GM23338 (cell line): ENCODE measurements at regions not wholly inside any gene's neighbourhood (a gene's known extent, or its start where the extent isn't known, plus 50 kb on each side); places are given as distances from the start of the nearest gene placed in this dataset.

Experiments
- ATAC-seq: fragments of 200-7000 bp; cut with Tn5 transposase; 3 replicates; pipeline ENCODE4 v1.9.1; 2020
- DNase-seq: peaks from one replicate; pipeline ENCODE4 v3.0.0-alpha.2; 2015; ENCODE audit warnings: low spot score
- H2AFZ ChIP-seq: fragments of 200-600 bp; sonication (generic); 2 replicates; pipeline ENCODE4 v1.8.0; 2016; ENCODE audit warnings: antibody characterized with exemption, mild to moderate bottlenecking, moderate library complexity
- H3F3A ChIP-seq: fragments of 200-600 bp; sonication (generic); replicated peaks from 2 replicates; pipeline ENCODE4 v1.8.0; 2017; ENCODE audit warnings: antibody characterized with exemption, mixed run types, low read depth
- H3K27ac ChIP-seq: fragments of 200-600 bp; sonication (generic); 2 replicates; pipeline ENCODE4 v1.6.1; 2016; ENCODE audit warnings: low read depth
- H3K27me3 ChIP-seq: fragments of 200-600 bp; sonication (generic); 2 replicates; pipeline ENCODE4 v1.8.0; 2016; ENCODE audit warnings: mild to moderate bottlenecking, mixed run types, moderate library complexity; ENCODE audit not compliant: insufficient read depth
- H3K36me3 ChIP-seq: fragments of 200-600 bp; sonication (generic); 2 replicates; pipeline ENCODE4 v1.8.0; 2016; ENCODE audit warnings: mild to moderate bottlenecking; ENCODE audit not compliant: insufficient read depth
- H3K4me1 ChIP-seq: fragments of 200-600 bp; sonication (generic); 2 replicates; pipeline ENCODE4 v1.8.0; 2016; ENCODE audit warnings: mild to moderate bottlenecking, moderate library complexity; ENCODE audit not compliant: insufficient read depth
- H3K4me2 ChIP-seq: fragments of 200-600 bp; sonication (generic); 2 replicates; pipeline ENCODE4 v1.7.1; 2017; ENCODE audit warnings: mixed run types
- H3K4me3 ChIP-seq: fragments of 200-600 bp; sonication (generic); 2 replicates; pipeline ENCODE4 v1.6.1; 2016; ENCODE audit warnings: mixed run types
- H3K79me2 ChIP-seq: fragments of 200-600 bp; sonication (generic); replicated peaks from 2 replicates; pipeline ENCODE4 v1.8.0; 2017; ENCODE audit warnings: mild to moderate bottlenecking; ENCODE audit not compliant: insufficient read depth
- H3K9me2 ChIP-seq: fragments of 200-600 bp; sonication (generic); 2 replicates; pipeline ENCODE4 v1.8.0; 2017; ENCODE audit not compliant: insufficient read depth
- H4K20me1 ChIP-seq: fragments of 200-600 bp; sonication (generic); replicated peaks from 2 replicates; pipeline ENCODE4 v1.8.0; 2017; ENCODE audit warnings: mild to moderate bottlenecking; ENCODE audit not compliant: insufficient read depth
- H3K27ac Mint-ChIP-seq: 2 replicates; pipeline ENCODE4 v1.8.0; 2020; ENCODE audit warnings: inconsistent platforms, mild to moderate bottlenecking, moderate library complexity, mixed read lengths
- H3K27me3 Mint-ChIP-seq: 3 replicates; pipeline ENCODE4 v1.8.0; 2022; ENCODE audit warnings: low read depth, mild to moderate bottlenecking, moderate library complexity, mixed read lengths, inconsistent platforms; ENCODE audit not compliant: insufficient read depth, poor library complexity
- H3K36me3 Mint-ChIP-seq: 3 replicates; pipeline ENCODE4 v1.8.0; 2021; ENCODE audit warnings: low read depth, mild to moderate bottlenecking, inconsistent platforms, moderate library complexity, mixed read lengths
- H3K4me1 Mint-ChIP-seq: 3 replicates; pipeline ENCODE4 v1.8.0; 2020; ENCODE audit warnings: mild to moderate bottlenecking, inconsistent platforms, mixed read lengths
- H3K4me3 Mint-ChIP-seq: 3 replicates; pipeline ENCODE4 v1.8.0; 2021; ENCODE audit warnings: moderate library complexity, mild to moderate bottlenecking, inconsistent platforms, mixed read lengths
- H3K9me3 Mint-ChIP-seq: 3 replicates; pipeline ENCODE4 v1.8.0; 2020; ENCODE audit warnings: moderate library complexity, mild to moderate bottlenecking, inconsistent platforms, mixed read lengths
- CREB1 ChIP-seq: fragments of 250-450 bp; sonication (Bioruptor Pico); IDR thresholded peaks from 2 replicates; pipeline ENCODE4 v1.5.0; 2020; ENCODE audit warnings: low read depth, mild to moderate bottlenecking, moderate library complexity
- EZH2 ChIP-seq: fragments of 200-600 bp; sonication (generic); IDR thresholded peaks from one replicate; pipeline ENCODE4 v1.8.0; 2017; ENCODE audit warnings: antibody characterized with exemption, mild to moderate bottlenecking, low read depth; ENCODE audit not compliant: unreplicated experiment
- JUNB ChIP-seq: IDR thresholded peaks from one replicate; pipeline ENCODE4 v1.6.1; 2016; ENCODE audit warnings: antibody characterized with exemption; ENCODE audit not compliant: unreplicated experiment
- NANOG ChIP-seq: IDR thresholded peaks from 2 replicates; pipeline ENCODE4 v1.6.1; 2016; ENCODE audit warnings: antibody characterized with exemption, borderline replicate concordance
- POLR2AphosphoS5 ChIP-seq: IDR thresholded peaks from 2 replicates; pipeline ENCODE4 v1.6.1; 2016; ENCODE audit warnings: antibody characterized with exemption, low read depth
- STAT1 ChIP-seq: IDR thresholded peaks from one replicate; pipeline ENCODE4 v1.6.1; 2016; ENCODE audit warnings: antibody characterized with exemption; ENCODE audit not compliant: unreplicated experiment
- ZNF114 ChIP-seq: fragments of 250-450 bp; sonication (Bioruptor Pico); IDR thresholded peaks from 2 replicates; pipeline ENCODE4 v1.5.0; 2020; ENCODE audit warnings: mild to moderate bottlenecking, moderate library complexity
- ZNF331 ChIP-seq: fragments of 250-450 bp; sonication (Bioruptor Pico); IDR thresholded peaks from 2 replicates; pipeline ENCODE4 v1.5.0; 2020; ENCODE audit warnings: low read depth, mild to moderate bottlenecking, moderate library complexity
- TF ChIP-seq, protein P1 (sequence below): IDR thresholded peaks from 2 replicates; pipeline ENCODE4 v1.6.1; 2016; ENCODE audit warnings: antibody characterized with exemption
- TF ChIP-seq, protein P2 (sequence below), 2 experiments: fragments of 200-600 bp in 1 of 2; sonication (generic) in 1 of 2; conservative IDR thresholded peaks; 2 replicates each; pipeline versions ENCODE4 v1.5.1 to v1.6.1; 2016 to 2017; ENCODE audit warnings: antibody characterized with exemption in 2 of 2, low read depth in 2 of 2, mild to moderate bottlenecking in 2 of 2, moderate library complexity in 1 of 2
- TF ChIP-seq, protein P3 (sequence below): IDR thresholded peaks from one replicate; pipeline ENCODE4 v1.6.1; 2018; ENCODE audit warnings: antibody characterized with exemption; ENCODE audit not compliant: unreplicated experiment
- TF ChIP-seq, protein P4 (sequence below): fragments of 250-450 bp; sonication (Bioruptor Pico); IDR thresholded peaks from 2 replicates; pipeline ENCODE4 v1.5.0; 2020; ENCODE audit warnings: mild to moderate bottlenecking, moderate library complexity

DNA sequence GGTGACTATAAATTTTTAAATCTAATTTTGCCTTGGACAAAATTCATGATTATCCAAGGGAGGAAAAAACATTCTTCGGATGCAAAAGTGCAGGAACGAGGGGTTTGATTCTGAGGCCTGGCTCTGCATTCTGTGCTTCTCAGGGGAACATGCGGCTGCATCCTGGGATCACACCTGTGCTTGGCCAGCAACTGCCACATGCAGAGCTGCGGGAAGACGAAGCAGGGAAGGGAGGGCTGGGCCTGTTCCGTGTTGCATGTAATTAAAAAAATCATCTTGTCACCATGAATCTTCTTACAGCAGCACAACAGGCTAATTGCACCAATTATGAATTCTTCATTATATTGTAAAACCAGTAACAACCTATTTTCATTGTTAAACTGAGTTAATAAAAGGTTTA, 158.0 kb upstream of the ALKAL2 start:
- no peak overlapping the region for H3K27ac ChIP-seq
- Mint-ChIP-seq H3K27me3 (peaks cover 3% of the 10 kb centered on the region), H3K4me1 (peaks cover 12% of the 10 kb centered on the region; the same call in 2 of the 3 replicates), H3K27ac (no peak overlapping the region), H3K4me3 (no peak overlapping the region), H3K36me3 (no peaks in the 10 kb centered on the region), H3K9me3 (no peaks in the 10 kb centered on the region)
- H3K79me2 ChIP-seq: no peaks in the 10 kb centered on the region
- ATAC-seq: no peak
- H3K9me2 ChIP-seq: no peaks in the 10 kb centered on the region
- TF ChIP-seq NANOG (no peak), JUNB (no peak), ZNF331 (no peak), CREB1 (no peak), ZNF114 (CRISPR knock-in tag) (no peak), POLR2AphosphoS5 (no peak), EZH2 (no peak), STAT1 (no peak)
- TF ChIP-seq, protein P1, sequence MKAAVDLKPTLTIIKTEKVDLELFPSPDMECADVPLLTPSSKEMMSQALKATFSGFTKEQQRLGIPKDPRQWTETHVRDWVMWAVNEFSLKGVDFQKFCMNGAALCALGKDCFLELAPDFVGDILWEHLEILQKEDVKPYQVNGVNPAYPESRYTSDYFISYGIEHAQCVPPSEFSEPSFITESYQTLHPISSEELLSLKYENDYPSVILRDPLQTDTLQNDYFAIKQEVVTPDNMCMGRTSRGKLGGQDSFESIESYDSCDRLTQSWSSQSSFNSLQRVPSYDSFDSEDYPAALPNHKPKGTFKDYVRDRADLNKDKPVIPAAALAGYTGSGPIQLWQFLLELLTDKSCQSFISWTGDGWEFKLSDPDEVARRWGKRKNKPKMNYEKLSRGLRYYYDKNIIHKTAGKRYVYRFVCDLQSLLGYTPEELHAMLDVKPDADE: no peak
- TF ChIP-seq, protein P2, sequence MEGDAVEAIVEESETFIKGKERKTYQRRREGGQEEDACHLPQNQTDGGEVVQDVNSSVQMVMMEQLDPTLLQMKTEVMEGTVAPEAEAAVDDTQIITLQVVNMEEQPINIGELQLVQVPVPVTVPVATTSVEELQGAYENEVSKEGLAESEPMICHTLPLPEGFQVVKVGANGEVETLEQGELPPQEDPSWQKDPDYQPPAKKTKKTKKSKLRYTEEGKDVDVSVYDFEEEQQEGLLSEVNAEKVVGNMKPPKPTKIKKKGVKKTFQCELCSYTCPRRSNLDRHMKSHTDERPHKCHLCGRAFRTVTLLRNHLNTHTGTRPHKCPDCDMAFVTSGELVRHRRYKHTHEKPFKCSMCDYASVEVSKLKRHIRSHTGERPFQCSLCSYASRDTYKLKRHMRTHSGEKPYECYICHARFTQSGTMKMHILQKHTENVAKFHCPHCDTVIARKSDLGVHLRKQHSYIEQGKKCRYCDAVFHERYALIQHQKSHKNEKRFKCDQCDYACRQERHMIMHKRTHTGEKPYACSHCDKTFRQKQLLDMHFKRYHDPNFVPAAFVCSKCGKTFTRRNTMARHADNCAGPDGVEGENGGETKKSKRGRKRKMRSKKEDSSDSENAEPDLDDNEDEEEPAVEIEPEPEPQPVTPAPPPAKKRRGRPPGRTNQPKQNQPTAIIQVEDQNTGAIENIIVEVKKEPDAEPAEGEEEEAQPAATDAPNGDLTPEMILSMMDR (conservative IDR thresholded peaks at IDR 0.05; ENCODE audit: low read depth in 2 of 2): no peak
- TF ChIP-seq, protein P3, sequence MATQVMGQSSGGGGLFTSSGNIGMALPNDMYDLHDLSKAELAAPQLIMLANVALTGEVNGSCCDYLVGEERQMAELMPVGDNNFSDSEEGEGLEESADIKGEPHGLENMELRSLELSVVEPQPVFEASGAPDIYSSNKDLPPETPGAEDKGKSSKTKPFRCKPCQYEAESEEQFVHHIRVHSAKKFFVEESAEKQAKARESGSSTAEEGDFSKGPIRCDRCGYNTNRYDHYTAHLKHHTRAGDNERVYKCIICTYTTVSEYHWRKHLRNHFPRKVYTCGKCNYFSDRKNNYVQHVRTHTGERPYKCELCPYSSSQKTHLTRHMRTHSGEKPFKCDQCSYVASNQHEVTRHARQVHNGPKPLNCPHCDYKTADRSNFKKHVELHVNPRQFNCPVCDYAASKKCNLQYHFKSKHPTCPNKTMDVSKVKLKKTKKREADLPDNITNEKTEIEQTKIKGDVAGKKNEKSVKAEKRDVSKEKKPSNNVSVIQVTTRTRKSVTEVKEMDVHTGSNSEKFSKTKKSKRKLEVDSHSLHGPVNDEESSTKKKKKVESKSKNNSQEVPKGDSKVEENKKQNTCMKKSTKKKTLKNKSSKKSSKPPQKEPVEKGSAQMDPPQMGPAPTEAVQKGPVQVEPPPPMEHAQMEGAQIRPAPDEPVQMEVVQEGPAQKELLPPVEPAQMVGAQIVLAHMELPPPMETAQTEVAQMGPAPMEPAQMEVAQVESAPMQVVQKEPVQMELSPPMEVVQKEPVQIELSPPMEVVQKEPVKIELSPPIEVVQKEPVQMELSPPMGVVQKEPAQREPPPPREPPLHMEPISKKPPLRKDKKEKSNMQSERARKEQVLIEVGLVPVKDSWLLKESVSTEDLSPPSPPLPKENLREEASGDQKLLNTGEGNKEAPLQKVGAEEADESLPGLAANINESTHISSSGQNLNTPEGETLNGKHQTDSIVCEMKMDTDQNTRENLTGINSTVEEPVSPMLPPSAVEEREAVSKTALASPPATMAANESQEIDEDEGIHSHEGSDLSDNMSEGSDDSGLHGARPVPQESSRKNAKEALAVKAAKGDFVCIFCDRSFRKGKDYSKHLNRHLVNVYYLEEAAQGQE: no peak
- TF ChIP-seq, protein P4, sequence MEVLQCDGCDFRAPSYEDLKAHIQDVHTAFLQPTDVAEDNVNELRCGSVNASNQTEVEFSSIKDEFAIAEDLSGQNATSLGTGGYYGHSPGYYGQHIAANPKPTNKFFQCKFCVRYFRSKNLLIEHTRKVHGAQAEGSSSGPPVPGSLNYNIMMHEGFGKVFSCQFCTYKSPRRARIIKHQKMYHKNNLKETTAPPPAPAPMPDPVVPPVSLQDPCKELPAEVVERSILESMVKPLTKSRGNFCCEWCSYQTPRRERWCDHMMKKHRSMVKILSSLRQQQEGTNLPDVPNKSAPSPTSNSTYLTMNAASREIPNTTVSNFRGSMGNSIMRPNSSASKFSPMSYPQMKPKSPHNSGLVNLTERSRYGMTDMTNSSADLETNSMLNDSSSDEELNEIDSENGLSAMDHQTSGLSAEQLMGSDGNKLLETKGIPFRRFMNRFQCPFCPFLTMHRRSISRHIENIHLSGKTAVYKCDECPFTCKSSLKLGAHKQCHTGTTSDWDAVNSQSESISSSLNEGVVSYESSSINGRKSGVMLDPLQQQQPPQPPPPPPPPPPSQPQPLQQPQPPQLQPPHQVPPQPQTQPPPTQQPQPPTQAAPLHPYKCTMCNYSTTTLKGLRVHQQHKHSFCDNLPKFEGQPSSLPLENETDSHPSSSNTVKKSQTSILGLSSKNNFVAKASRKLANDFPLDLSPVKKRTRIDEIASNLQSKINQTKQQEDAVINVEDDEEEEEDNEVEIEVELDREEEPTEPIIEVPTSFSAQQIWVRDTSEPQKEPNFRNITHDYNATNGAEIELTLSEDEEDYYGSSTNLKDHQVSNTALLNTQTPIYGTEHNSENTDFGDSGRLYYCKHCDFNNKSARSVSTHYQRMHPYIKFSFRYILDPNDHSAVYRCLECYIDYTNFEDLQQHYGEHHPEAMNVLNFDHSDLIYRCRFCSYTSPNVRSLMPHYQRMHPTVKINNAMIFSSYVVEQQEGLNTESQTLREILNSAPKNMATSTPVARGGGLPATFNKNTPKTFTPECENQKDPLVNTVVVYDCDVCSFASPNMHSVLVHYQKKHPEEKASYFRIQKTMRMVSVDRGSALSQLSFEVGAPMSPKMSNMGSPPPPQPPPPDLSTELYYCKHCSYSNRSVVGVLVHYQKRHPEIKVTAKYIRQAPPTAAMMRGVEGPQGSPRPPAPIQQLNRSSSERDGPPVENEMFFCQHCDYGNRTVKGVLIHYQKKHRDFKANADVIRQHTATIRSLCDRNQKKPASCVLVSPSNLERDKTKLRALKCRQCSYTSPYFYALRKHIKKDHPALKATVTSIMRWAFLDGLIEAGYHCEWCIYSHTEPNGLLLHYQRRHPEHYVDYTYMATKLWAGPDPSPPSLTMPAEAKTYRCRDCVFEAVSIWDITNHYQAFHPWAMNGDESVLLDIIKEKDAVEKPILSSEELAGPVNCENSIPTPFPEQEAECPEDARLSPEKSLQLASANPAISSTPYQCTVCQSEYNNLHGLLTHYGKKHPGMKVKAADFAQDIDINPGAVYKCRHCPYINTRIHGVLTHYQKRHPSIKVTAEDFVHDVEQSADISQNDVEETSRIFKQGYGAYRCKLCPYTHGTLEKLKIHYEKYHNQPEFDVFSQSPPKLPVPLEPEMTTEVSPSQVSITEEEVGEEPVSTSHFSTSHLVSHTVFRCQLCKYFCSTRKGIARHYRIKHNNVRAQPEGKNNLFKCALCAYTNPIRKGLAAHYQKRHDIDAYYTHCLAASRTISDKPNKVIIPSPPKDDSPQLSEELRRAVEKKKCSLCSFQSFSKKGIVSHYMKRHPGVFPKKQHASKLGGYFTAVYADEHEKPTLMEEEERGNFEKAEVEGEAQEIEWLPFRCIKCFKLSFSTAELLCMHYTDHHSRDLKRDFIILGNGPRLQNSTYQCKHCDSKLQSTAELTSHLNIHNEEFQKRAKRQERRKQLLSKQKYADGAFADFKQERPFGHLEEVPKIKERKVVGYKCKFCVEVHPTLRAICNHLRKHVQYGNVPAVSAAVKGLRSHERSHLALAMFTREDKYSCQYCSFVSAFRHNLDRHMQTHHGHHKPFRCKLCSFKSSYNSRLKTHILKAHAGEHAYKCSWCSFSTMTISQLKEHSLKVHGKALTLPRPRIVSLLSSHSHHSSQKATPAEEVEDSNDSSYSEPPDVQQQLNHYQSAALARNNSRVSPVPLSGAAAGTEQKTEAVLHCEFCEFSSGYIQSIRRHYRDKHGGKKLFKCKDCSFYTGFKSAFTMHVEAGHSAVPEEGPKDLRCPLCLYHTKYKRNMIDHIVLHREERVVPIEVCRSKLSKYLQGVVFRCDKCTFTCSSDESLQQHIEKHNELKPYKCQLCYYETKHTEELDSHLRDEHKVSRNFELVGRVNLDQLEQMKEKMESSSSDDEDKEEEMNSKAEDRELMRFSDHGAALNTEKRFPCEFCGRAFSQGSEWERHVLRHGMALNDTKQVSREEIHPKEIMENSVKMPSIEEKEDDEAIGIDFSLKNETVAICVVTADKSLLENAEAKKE (CRISPR knock-in tag): no peak
- DNase-seq: no peak
- no peaks in the 10 kb centered on the region for H4K20me1 ChIP-seq
- no peaks in the 10 kb centered on the region for H3F3A ChIP-seq
- no peaks in the 10 kb centered on the region for H3K36me3 ChIP-seq
- no peak overlapping the region for H3K4me2 ChIP-seq
- H2AFZ ChIP-seq: no peak overlapping the region
- no peak overlapping the region for H3K4me3 ChIP-seq
- no peaks in the 10 kb centered on the region; the same call in 1 of the 2 replicates for H3K4me1 ChIP-seq
- no peaks in the 10 kb centered on the region for H3K27me3 ChIP-seq
